Peyer's patch (tissue), 4 donors: ENCODE measurements at regions not wholly inside any gene's neighbourhood (a gene's known extent, or its start where the extent isn't known, plus 50 kb on each side); places are given as distances from the start of the nearest gene placed in this dataset.

Experiments
- DNase-seq, 3 donors: peaks; one replicate each; pipeline ENCODE4 v3.0.0-alpha.2; 2017 to 2019
- H3K27ac ChIP-seq, 4 donors: fragments of 200-600 bp; sonication (generic); one replicate each; pipeline ENCODE4 v1.5.1; 2016 to 2019
- H3K27me3 ChIP-seq, 2 donors: fragments of 200-600 bp; sonication (generic); one replicate each; pipeline ENCODE4 v1.5.1; 2019
- H3K36me3 ChIP-seq, 3 donors: fragments of 200-600 bp; sonication (generic); one replicate each; pipeline ENCODE4 v1.5.1; 2016 to 2019
- H3K4me1 ChIP-seq, 4 donors: fragments of 200-600 bp; sonication (generic); one replicate each; pipeline ENCODE4 v1.5.1; 2016 to 2019
- H3K4me3 ChIP-seq, 4 donors: fragments of 200-600 bp; sonication (generic); 1 replicate in 3 of 4; 2 replicates in 1 of 4; pipeline ENCODE4 v1.5.1; 2016 to 2019; ENCODE audit warnings: mild to moderate bottlenecking in 1 of 4
- H3K9me3 ChIP-seq, 4 donors: fragments of 200-600 bp; sonication (generic); one replicate each; pipeline ENCODE4 v1.5.1; 2016 to 2019; ENCODE audit warnings: mild to moderate bottlenecking in 1 of 4
- POLR2A ChIP-seq, 2 donors: fragments of 450-650 bp; IDR thresholded peaks; one replicate each; pipeline ENCODE4 v1.5.1; 2017; ENCODE audit warnings: antibody characterized with exemption in 2 of 2, mild to moderate bottlenecking in 2 of 2, moderate library complexity in 2 of 2
- TF ChIP-seq, protein P1 (sequence below), 6 experiments: fragments of 450-650 bp in 4 of 6; fragments of 200-600 bp in 2 of 6; sonication (generic) in 1 of 6; IDR thresholded peaks; one replicate each; pipeline ENCODE4 v1.5.1; 2017 to 2019; ENCODE audit warnings: antibody characterized with exemption in 6 of 6, mild to moderate bottlenecking in 3 of 6, moderate library complexity in 1 of 6

GRCh38 chr12:19010087-19010486 lies 119.4 kb upstream of the PLEKHA5 start:
- no peaks in the 10 kb centered on the region for H3K27me3 ChIP-seq
- no peak for DNase-seq
- H3K27ac ChIP-seq: no peak overlapping the region
- H3K9me3 ChIP-seq: no peaks in the 10 kb centered on the region
- H3K36me3 ChIP-seq: no peaks in the 10 kb centered on the region
- H3K4me1 ChIP-seq: no peaks in the 10 kb centered on the region
- no peak overlapping the region for H3K4me3 ChIP-seq
- no peak for TF ChIP-seq POLR2A (IDR thresholded peaks at IDR 0.05)
- TF ChIP-seq, protein P1, sequence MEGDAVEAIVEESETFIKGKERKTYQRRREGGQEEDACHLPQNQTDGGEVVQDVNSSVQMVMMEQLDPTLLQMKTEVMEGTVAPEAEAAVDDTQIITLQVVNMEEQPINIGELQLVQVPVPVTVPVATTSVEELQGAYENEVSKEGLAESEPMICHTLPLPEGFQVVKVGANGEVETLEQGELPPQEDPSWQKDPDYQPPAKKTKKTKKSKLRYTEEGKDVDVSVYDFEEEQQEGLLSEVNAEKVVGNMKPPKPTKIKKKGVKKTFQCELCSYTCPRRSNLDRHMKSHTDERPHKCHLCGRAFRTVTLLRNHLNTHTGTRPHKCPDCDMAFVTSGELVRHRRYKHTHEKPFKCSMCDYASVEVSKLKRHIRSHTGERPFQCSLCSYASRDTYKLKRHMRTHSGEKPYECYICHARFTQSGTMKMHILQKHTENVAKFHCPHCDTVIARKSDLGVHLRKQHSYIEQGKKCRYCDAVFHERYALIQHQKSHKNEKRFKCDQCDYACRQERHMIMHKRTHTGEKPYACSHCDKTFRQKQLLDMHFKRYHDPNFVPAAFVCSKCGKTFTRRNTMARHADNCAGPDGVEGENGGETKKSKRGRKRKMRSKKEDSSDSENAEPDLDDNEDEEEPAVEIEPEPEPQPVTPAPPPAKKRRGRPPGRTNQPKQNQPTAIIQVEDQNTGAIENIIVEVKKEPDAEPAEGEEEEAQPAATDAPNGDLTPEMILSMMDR (IDR thresholded peaks at IDR 0.05): no peak

- Histone ChIP-seq H3K36me3 (no peaks in the 10 kb centered on the region), H3K9me3 (no peaks in the 10 kb centered on the region), H3K27me3 (no peaks in the 10 kb centered on the region), H3K4me3 (no peak overlapping the region), H3K4me1 (no peaks in the 10 kb centered on the region), H3K27ac (no peak overlapping the region)
- DNase-seq: no peak
- TF ChIP-seq, protein P1 (IDR thresholded peaks at IDR 0.05): no peak
- TF ChIP-seq POLR2A (IDR thresholded peaks at IDR 0.05): no peak
Observed at GRCh38 chr12:19010726-19011125, 118.8 kb upstream of the PLEKHA5 start.

DNA sequence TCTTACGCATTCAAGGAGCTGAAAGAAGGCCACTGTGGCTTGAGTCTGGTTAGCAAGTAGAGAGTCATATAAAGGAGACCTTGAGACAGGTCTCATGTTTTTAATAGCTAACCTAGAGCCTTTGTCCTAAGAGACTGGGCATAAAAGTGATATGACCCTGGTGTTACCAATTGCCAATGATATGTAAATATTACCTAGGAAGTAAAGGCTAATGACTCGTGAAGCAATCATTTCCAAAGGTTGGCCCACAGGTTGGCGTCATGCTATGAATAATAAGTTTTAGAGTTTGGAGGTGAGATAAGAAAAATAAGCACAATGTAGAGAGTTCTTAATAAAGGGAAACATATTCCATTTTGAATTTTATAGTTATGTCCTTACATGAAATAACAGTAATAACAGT lies 116.6 kb upstream of the PLEKHA5 start:
- no peak for TF ChIP-seq POLR2A (IDR thresholded peaks at IDR 0.05)
- TF ChIP-seq, protein P1 (IDR thresholded peaks at IDR 0.05): no peak
- Histone ChIP-seq H3K27me3 (no peaks in the 10 kb centered on the region), H3K36me3 (no peaks in the 10 kb centered on the region), H3K4me1 (no peaks in the 10 kb centered on the region), H3K9me3 (no peaks in the 10 kb centered on the region), H3K27ac (no peak overlapping the region), H3K4me3 (no peak overlapping the region)
- peak in 1 of 3 donors; percentile 49 for DNase-seq

- Histone ChIP-seq H3K36me3 (no peaks in the 10 kb centered on the region), H3K4me3 (no peak overlapping the region), H3K27ac (no peak overlapping the region), H3K9me3 (no peaks in the 10 kb centered on the region), H3K4me1 (no peaks in the 10 kb centered on the region), H3K27me3 (no peaks in the 10 kb centered on the region)
- no peak for DNase-seq
- TF ChIP-seq POLR2A (IDR thresholded peaks at IDR 0.05): no peak
- TF ChIP-seq, protein P1 (IDR thresholded peaks at IDR 0.05): no peak
Observed at GRCh38 chr12:19014240-19014639, 115.3 kb upstream of the PLEKHA5 start.

- H3K4me1 ChIP-seq: no peaks in the 10 kb centered on the region
Observed at GRCh38 chr12:19015285-19015684, 114.2 kb upstream of the PLEKHA5 start.

More at GRCh38 chr12:19015285-19015684, 114.2 kb upstream of the PLEKHA5 start:
- Histone ChIP-seq H3K27ac (no peak overlapping the region), H3K36me3 (no peaks in the 10 kb centered on the region), H3K27me3 (no peaks in the 10 kb centered on the region), H3K9me3 (no peaks in the 10 kb centered on the region), H3K4me3 (no peak overlapping the region)
- DNase-seq: no peak
- TF ChIP-seq, protein P1 (IDR thresholded peaks at IDR 0.05): no peak
- no peak for TF ChIP-seq POLR2A (IDR thresholded peaks at IDR 0.05)
